K562 (cell line): ENCODE measurements at regions not wholly inside any gene's neighbourhood (a gene's known extent, or its start where the extent isn't known, plus 50 kb on each side); places are given as distances from the start of the nearest gene placed in this dataset.

ENCODE experiments used
- ATAC-seq: fragments of 200-7000 bp; cut with Tn5 transposase; 3 replicates; pipeline ENCODE4 v1.9.1; 2020; ENCODE audit warnings: moderate library complexity
- BruUV-seq: library from RNA; stranded (reverse); fragments of 400-500 nt; replicated peaks from 2 replicates; lab custom pipeline; 2021; lab: Mats Ljungman, UMichigan
- CTCF ChIA-PET: fragments of 300-600 bp; formaldehyde crosslinking; extraction: SDS; loops from one replicate; lab custom pipeline; 2021; ENCODE audit warnings: low intra/inter-chr PET ratio; lab: Yijun Ruan, JAX
- POLR2A ChIA-PET: fragments of 300-600, 350-650 bp; sonication (Branson Sonifier 250); formaldehyde crosslinking; extraction: SDS; loops from one replicate; lab custom pipeline; 2021; ENCODE audit warnings: antibody characterized with exemption, inconsistent platforms; lab: Yijun Ruan, JAX
- DNase-seq, 4 experiments: peaks; one replicate each; pipeline versions ENCODE4 v3.0.0 to v3.0.0-alpha.2; 2011 to 2018; ENCODE audit warnings: low spot score in 3 of 4, mixed read lengths in 3 of 4; ENCODE audit errors: extremely low read depth in 1 of 4
- FAIRE-seq: peaks from 2 replicates; lab custom pipeline; 2011; peaks lifted over from hg19 to GRCh38; lab: Jason Lieb, UNC
- H2AFZ ChIP-seq: 2 replicates; pipeline ENCODE4 v1.6.0; 2011; ENCODE audit warnings: low read depth, low read length, control low read depth, inconsistent platforms
- H3K27ac ChIP-seq: fragments of 200-600 bp; 3 replicates; pipeline ENCODE4 v1.8.0; 2011; ENCODE audit warnings: low read depth, mild to moderate bottlenecking, control low read depth, inconsistent platforms, low read length, moderate library complexity, mixed read lengths; ENCODE audit errors: extremely low read depth
- H3K27me3 ChIP-seq, 2 experiments: fragments of 300-600 bp in 1 of 2; 2 replicates in 1 of 2; 3 replicates in 1 of 2; pipeline versions ENCODE4 v1.6.0 to v1.8.0; 2011; ENCODE audit warnings: inconsistent platforms in 2 of 2, low read length in 2 of 2, mild to moderate bottlenecking in 1 of 2, mixed read lengths in 1 of 2, moderate library complexity in 1 of 2; ENCODE audit not compliant: control insufficient read depth in 2 of 2, insufficient read depth in 2 of 2
- H3K36me3 ChIP-seq: fragments of 300-600 bp; 3 replicates; pipeline ENCODE4 v1.8.0; 2011; ENCODE audit warnings: mild to moderate bottlenecking, low read length, inconsistent platforms; ENCODE audit not compliant: control insufficient read depth, insufficient read depth
- H3K4me1 ChIP-seq, 2 experiments: fragments of 200-600 bp in 1 of 2; replicated peaks in 1 of 2; 2 replicates in 1 of 2; 3 replicates in 1 of 2; pipeline versions ENCODE4 v1.5.1 to v1.8.0; 2011; ENCODE audit warnings: inconsistent platforms in 2 of 2, low read length in 2 of 2, mild to moderate bottlenecking in 1 of 2, mixed read lengths in 1 of 2, moderate library complexity in 1 of 2; ENCODE audit not compliant: control insufficient read depth in 2 of 2, insufficient read depth in 2 of 2
- H3K4me2 ChIP-seq: 2 replicates; pipeline ENCODE4 v1.6.1; 2011; ENCODE audit warnings: low read length, control low read depth, inconsistent platforms, mixed read lengths; ENCODE audit not compliant: insufficient read depth
- H3K4me3 ChIP-seq: fragments of 200-600 bp; sonication (generic), shearing (Covaris generic); 2 replicates; pipeline ENCODE4 v1.5.1; 2016; ENCODE audit warnings: control low read depth, inconsistent platforms
- H3K79me2 ChIP-seq: fragments of 200-600 bp; 3 replicates; pipeline ENCODE4 v1.8.0; 2011; ENCODE audit warnings: low read length, inconsistent platforms; ENCODE audit not compliant: control insufficient read depth, insufficient read depth
- H3K9ac ChIP-seq, 2 experiments: 2 replicates each; pipeline versions ENCODE4 v1.6.0 to v1.6.1; 2011; ENCODE audit warnings: low read depth in 2 of 2, low read length in 2 of 2, control low read depth in 1 of 2, inconsistent platforms in 1 of 2, mild to moderate bottlenecking in 1 of 2, mixed read lengths in 1 of 2; ENCODE audit not compliant: insufficient read depth in 1 of 2
- H3K9me1 ChIP-seq: one replicate; pipeline ENCODE4 v1.6.0; 2011; ENCODE audit warnings: inconsistent platforms, mild to moderate bottlenecking, low read length, moderate library complexity; ENCODE audit not compliant: control insufficient read depth, insufficient read depth
- H3K9me3 ChIP-seq: replicated peaks from 2 replicates; pipeline ENCODE4 v1.5.1; 2011; ENCODE audit warnings: low read depth, low read length, inconsistent platforms; ENCODE audit not compliant: control insufficient read depth, insufficient read depth
- H4K20me1 ChIP-seq: replicated peaks from 2 replicates; pipeline ENCODE4 v1.6.1; 2011; ENCODE audit warnings: low read length, inconsistent platforms, mixed read lengths; ENCODE audit not compliant: control insufficient read depth, insufficient read depth
- FOXA3 ChIP-seq, 2 experiments: fragments of 450-650 bp in 1 of 2; sonication (generic) in 1 of 2; formaldehyde crosslinking; IDR thresholded peaks in 1 of 2; conservative IDR thresholded peaks in 1 of 2; 2 replicates each; pipeline versions ENCODE4 v1.4.0 to v1.8.0; 2020 to 2022; ENCODE audit warnings: mild to moderate bottlenecking in 2 of 2, missing genetic modification reagents in 1 of 2
- MCM7 ChIP-seq, 2 experiments: fragments of 450-650 bp; IDR thresholded peaks; 2 replicates each; pipeline ENCODE4 v1.6.1; 2016 to 2018
- MYBL2 ChIP-seq, 2 experiments: fragments of 450-650 bp in 1 of 2; sonication (generic) in 1 of 2; formaldehyde crosslinking in 1 of 2; IDR thresholded peaks; 2 replicates each; pipeline versions ENCODE4 v1.6.1 to v1.8.1; 2017 to 2022; ENCODE audit warnings: borderline replicate concordance in 1 of 2, inconsistent platforms in 1 of 2, low read depth in 1 of 2, mild to moderate bottlenecking in 1 of 2, missing genetic modification reagents in 1 of 2, moderate library complexity in 1 of 2
- WGBS: fragments of 100-300 bp; shearing (Covaris generic); methylation state at CpG from one replicate; pipeline ENCODE4 v1.1.6; 2016; ENCODE audit warnings: low coverage, mixed read lengths; ENCODE audit not compliant: insufficient coverage; ENCODE audit errors: missing lambda C conversion rate; 5-methylcytosine and 5-hydroxymethylcytosine counted together
- in situ Hi-C: fragments of 300-500 bp; cut with MboI; formaldehyde crosslinking; loops from 4 replicates; pipeline ENCODE4 v1.15.0; 2018; ENCODE audit warnings: inconsistent platforms, mixed read lengths
- intact Hi-C: fragments of 100-400 bp; cut with micrococcal nuclease; formaldehyde crosslinking; loops from 2 replicates; pipeline ENCODE4 v1.14.2; 2022
- TF ChIP-seq, protein P1 (sequence below): sonication (generic); formaldehyde crosslinking; IDR thresholded peaks from 2 replicates; pipeline ENCODE4 v1.8.1; 2023; ENCODE audit warnings: mild to moderate bottlenecking, missing genetic modification reagents

DNA sequence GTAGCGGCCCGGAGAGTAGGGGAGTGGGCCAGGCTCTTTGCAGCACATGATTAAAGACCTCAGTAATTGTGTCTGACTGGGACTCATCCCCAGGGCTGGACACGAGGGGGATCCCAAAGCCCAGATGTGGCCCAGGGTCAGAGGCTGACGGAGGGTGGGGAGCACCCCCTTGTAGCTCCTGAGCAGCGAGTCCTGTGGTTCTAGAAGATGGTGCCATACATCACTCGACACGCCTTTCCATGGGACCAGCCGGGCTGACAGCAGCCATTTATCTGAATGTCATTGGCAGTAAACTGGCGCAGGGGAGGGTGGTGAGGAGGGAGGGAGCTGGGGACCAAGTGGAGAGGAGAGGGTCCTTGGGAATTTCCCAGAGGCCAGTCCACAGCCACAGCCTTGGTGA is 65.1 kb upstream of the FAM222A start:
- peaks cover 30 to 76% of the 10 kb centered on the region in 2 experiments; a peak in 4 of 5 replicates for H3K27me3 ChIP-seq
- no peak overlapping the region for H3K27ac ChIP-seq
- ChIA-PET CTCF (no interaction called here), POLR2A (no interaction called here)
- TF ChIP-seq FOXA3 (CRISPR knock-in tag; conservative IDR thresholded peaks at IDR 0.05 in 1 of 2, IDR thresholded peaks at IDR 0.05 in 1 of 2) (no peak), MYBL2 (IDR thresholded peaks at IDR 0.05; ENCODE audit: low read depth) (no peak), MYBL2 (CRISPR knock-in tag; IDR thresholded peaks at IDR 0.05; ENCODE audit: borderline replicate concordance) (no peak), MCM7 (IDR thresholded peaks at IDR 0.05) (no peak)
- TF ChIP-seq, protein P1, sequence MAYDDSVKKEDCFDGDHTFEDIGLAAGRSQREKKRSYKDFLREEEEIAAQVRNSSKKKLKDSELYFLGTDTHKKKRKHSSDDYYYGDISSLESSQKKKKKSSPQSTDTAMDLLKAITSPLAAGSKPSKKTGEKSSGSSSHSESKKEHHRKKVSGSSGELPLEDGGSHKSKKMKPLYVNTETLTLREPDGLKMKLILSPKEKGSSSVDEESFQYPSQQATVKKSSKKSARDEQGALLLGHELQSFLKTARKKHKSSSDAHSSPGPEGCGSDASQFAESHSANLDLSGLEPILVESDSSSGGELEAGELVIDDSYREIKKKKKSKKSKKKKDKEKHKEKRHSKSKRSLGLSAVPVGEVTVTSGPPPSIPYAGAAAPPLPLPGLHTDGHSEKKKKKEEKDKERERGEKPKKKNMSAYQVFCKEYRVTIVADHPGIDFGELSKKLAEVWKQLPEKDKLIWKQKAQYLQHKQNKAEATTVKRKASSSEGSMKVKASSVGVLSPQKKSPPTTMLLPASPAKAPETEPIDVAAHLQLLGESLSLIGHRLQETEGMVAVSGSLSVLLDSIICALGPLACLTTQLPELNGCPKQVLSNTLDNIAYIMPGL, result no peak
- no peaks in the 10 kb centered on the region for H3K9me3 ChIP-seq
- no peak for DNase-seq
- no TSS peak for BruUV-seq
- H3K9me1 ChIP-seq, result peaks cover 2% of the 10 kb centered on the region
- WGBS, result 3% methylated on average over 9 of the region's 9 CpGs
- intact Hi-C loops, result no loop called here
- H4K20me1 ChIP-seq, result peaks cover 17% of the 10 kb centered on the region; the same call in 1 of the 2 replicates
- FAIRE-seq, result no peak
- ATAC-seq, result no peak
- H3K4me2 ChIP-seq, result no peak overlapping the region
- no peaks in the 10 kb centered on the region for H3K36me3 ChIP-seq
- in situ Hi-C loops, result no loop called here
- H2AFZ ChIP-seq, result no peak overlapping the region
- H3K9ac ChIP-seq, result no peak overlapping the region
- no peaks in the 10 kb centered on the region for H3K79me2 ChIP-seq
- H3K4me1 ChIP-seq, result no peaks in the 10 kb centered on the region; a peak in 1 of 5 replicates
- H3K4me3 ChIP-seq, result no peak overlapping the region
